CD4-positive, alpha-beta T cell treated with Interleukin-15 for 1 hour (primary cell): ENCODE measurements at regions not wholly inside any gene's neighbourhood (a gene's known extent, or its start where the extent isn't known, plus 50 kb on each side); places are given as distances from the start of the nearest gene placed in this dataset.

Source experiments
- DNase-seq: peaks from one replicate; pipeline ENCODE4 v3.0.0-alpha.2; 2020

GRCh38 chr9:106557996-106558667 lies 304.8 kb upstream of the ZNF462 start:
- no peak for DNase-seq

GRCh38 chr9:106560540-106560939 lies 302.4 kb upstream of the ZNF462 start:
- DNase-seq: no peak

- DNase-seq: no peak
Measured at GRCh38 chr9:106575823-106576222, 287.1 kb upstream of the ZNF462 start.

GRCh38 chr9:106576232-106576760 lies 286.7 kb upstream of the ZNF462 start:
- DNase-seq: no peak

GRCh38 chr9:106577121-106577520 lies 285.8 kb upstream of the ZNF462 start:
- no peak for DNase-seq

GRCh38 chr9:106580546-106580945 lies 282.4 kb upstream of the ZNF462 start:
- no peak for DNase-seq

GRCh38 chr9:106581973-106582372 lies 281.0 kb upstream of the ZNF462 start:
- DNase-seq: no peak

- DNase-seq: no peak
Measured at GRCh38 chr9:106583751-106584150, 279.2 kb upstream of the ZNF462 start.

GRCh38 chr9:106587042-106587441 lies 275.9 kb upstream of the ZNF462 start:
- DNase-seq: no peak

GRCh38 chr9:106588626-106589025 lies 274.3 kb upstream of the ZNF462 start:
- DNase-seq: no peak

GRCh38 chr9:106590759-106591505 lies 272.0 kb upstream of the ZNF462 start:
- DNase-seq: no peak

- DNase-seq: no peak
Measured at GRCh38 chr9:106593201-106593600, 269.8 kb upstream of the ZNF462 start.

GRCh38 chr9:106596984-106597383 lies 266.0 kb upstream of the ZNF462 start:
- no peak for DNase-seq

- DNase-seq: no peak
Measured at GRCh38 chr9:106600955-106601560, 261.9 kb upstream of the ZNF462 start.

- no peak for DNase-seq
Measured at GRCh38 chr9:106602344-106602743, 260.6 kb upstream of the ZNF462 start.

GRCh38 chr9:106613250-106613737 lies 249.7 kb upstream of the ZNF462 start:
- DNase-seq: no peak

GRCh38 chr9:106615118-106615889 lies 247.7 kb upstream of the ZNF462 start:
- no peak for DNase-seq

- no peak for DNase-seq
Measured at GRCh38 chr9:106616026-106616425, 246.9 kb upstream of the ZNF462 start.

- DNase-seq: no peak
Measured at GRCh38 chr9:106616851-106617345, 246.1 kb upstream of the ZNF462 start.

- no peak for DNase-seq
Measured at GRCh38 chr9:106619211-106619610, 243.8 kb upstream of the ZNF462 start.

- DNase-seq: no peak
Measured at GRCh38 chr9:106620081-106620480, 242.9 kb upstream of the ZNF462 start.

- no peak for DNase-seq
Measured at GRCh38 chr9:106620866-106621265, 242.1 kb upstream of the ZNF462 start.
